MCF 10A (cell line): ENCODE measurements at regions not wholly inside any gene's neighbourhood (a gene's known extent, or its start where the extent isn't known, plus 50 kb on each side); places are given as distances from the start of the nearest gene placed in this dataset.

Source experiments
- BruUV-seq: library from RNA; stranded (reverse); fragments of 400-500 nt; replicated peaks from 2 replicates; lab custom pipeline; 2021; lab: Mats Ljungman, UMichigan
- CTCF ChIA-PET: fragments of 300-600 bp; sonication (Branson Sonifier 250); formaldehyde crosslinking; extraction: SDS; loops from one replicate; lab custom pipeline; 2021; ENCODE audit warnings: antibody characterized with exemption, inconsistent platforms; lab: Yijun Ruan, JAX
- POLR2A ChIA-PET: fragments of 300-600, 350-650 bp; sonication (Branson Sonifier 250); formaldehyde crosslinking; extraction: SDS; loops from one replicate; lab custom pipeline; 2020; ENCODE audit warnings: antibody characterized with exemption, inconsistent platforms; lab: Yijun Ruan, JAX
- DNase-seq: peaks from one replicate; pipeline ENCODE4 v3.0.0-alpha.2; 2018; ENCODE audit not compliant: unreplicated experiment
- H3K27ac Mint-ChIP-seq: one replicate; pipeline ENCODE4 v1.8.0; 2022; ENCODE audit warnings: mild to moderate bottlenecking, low read depth, mixed read lengths; ENCODE audit not compliant: unreplicated experiment
- H3K27me3 Mint-ChIP-seq: one replicate; pipeline ENCODE4 v1.8.0; 2022; ENCODE audit warnings: mixed read lengths; ENCODE audit not compliant: insufficient read depth, unreplicated experiment
- H3K36me3 Mint-ChIP-seq: one replicate; pipeline ENCODE4 v1.8.0; 2022; ENCODE audit warnings: mild to moderate bottlenecking, moderate library complexity, mixed read lengths; ENCODE audit not compliant: insufficient read depth, unreplicated experiment
- H3K4me1 Mint-ChIP-seq: one replicate; pipeline ENCODE4 v1.8.0; 2022; ENCODE audit warnings: mixed read lengths; ENCODE audit not compliant: insufficient read depth, unreplicated experiment
- H3K4me3 Mint-ChIP-seq: one replicate; pipeline ENCODE4 v1.8.0; 2022; ENCODE audit warnings: mild to moderate bottlenecking, moderate library complexity, mixed read lengths; ENCODE audit not compliant: unreplicated experiment
- H3K9me3 Mint-ChIP-seq: one replicate; pipeline ENCODE4 v1.8.0; 2022; ENCODE audit warnings: mixed read lengths; ENCODE audit not compliant: unreplicated experiment
- intact Hi-C: fragments of 100-400 bp; cut with micrococcal nuclease; formaldehyde crosslinking; loops from 2 replicates; pipeline ENCODE4 v1.14.1; 2022
- TF ChIP-seq, protein P1 (sequence below): fragments of 200-600 bp; IDR thresholded peaks from one replicate; pipeline ENCODE4 v1.8.0; 2022; ENCODE audit warnings: antibody characterized with exemption, mild to moderate bottlenecking; ENCODE audit not compliant: unreplicated experiment

DNA sequence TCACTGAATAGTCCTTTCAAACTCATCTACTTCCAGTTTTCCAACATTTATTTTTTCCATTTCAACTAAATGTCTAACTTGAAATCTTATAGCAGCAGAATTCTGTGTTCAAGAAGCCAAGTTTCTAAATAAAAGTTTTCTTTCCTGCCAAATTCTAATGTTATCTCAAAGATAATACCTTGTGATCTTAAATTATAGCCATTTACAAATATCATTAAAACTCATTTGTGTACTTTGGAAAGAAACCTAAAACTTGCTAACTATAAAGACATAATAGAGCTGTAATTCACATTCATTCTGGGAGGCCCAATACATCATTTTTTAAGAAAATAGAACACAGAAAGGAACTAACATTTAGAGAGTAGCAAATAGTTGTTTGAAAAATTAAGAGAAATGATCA is 83.9 kb downstream of the MAD2L1 start:
- TF ChIP-seq, protein P1, sequence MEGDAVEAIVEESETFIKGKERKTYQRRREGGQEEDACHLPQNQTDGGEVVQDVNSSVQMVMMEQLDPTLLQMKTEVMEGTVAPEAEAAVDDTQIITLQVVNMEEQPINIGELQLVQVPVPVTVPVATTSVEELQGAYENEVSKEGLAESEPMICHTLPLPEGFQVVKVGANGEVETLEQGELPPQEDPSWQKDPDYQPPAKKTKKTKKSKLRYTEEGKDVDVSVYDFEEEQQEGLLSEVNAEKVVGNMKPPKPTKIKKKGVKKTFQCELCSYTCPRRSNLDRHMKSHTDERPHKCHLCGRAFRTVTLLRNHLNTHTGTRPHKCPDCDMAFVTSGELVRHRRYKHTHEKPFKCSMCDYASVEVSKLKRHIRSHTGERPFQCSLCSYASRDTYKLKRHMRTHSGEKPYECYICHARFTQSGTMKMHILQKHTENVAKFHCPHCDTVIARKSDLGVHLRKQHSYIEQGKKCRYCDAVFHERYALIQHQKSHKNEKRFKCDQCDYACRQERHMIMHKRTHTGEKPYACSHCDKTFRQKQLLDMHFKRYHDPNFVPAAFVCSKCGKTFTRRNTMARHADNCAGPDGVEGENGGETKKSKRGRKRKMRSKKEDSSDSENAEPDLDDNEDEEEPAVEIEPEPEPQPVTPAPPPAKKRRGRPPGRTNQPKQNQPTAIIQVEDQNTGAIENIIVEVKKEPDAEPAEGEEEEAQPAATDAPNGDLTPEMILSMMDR, result no peak
- ChIA-PET POLR2A (no interaction called here), CTCF (no interaction called here)
- intact Hi-C loops, result no loop called here
- no peaks in the 10 kb centered on the region for H3K27me3 Mint-ChIP-seq
- no peak overlapping the region for H3K4me3 Mint-ChIP-seq
- no TSS peak for BruUV-seq
- H3K36me3 Mint-ChIP-seq, result no peaks in the 10 kb centered on the region
- DNase-seq, result no peak
- H3K9me3 Mint-ChIP-seq, result no peaks in the 10 kb centered on the region
- H3K27ac Mint-ChIP-seq, result no peak overlapping the region
- H3K4me1 Mint-ChIP-seq, result no peaks in the 10 kb centered on the region

DNA sequence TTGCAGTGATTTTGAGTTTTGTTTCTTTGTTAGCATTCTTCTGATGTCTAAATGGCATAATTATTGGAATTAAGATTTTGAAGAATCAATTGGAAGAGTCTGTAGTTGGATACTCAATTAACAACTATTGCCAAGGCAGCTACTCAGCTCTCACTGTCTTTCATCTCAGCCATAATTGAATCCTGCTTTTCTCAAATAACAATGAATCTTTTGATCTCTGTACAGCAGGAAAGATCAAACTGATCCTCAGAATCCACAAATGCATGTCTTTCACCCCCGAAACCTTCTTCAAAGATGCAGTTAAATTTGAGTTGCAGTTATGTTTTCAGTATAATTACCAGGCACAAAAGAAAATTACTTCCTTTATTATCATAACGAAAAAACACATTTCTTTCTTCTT is 86.2 kb downstream of the MAD2L1 start:
- ChIA-PET CTCF (no interaction called here), POLR2A (no interaction called here)
- Mint-ChIP-seq H3K36me3 (no peaks in the 10 kb centered on the region), H3K9me3 (no peaks in the 10 kb centered on the region), H3K27me3 (no peaks in the 10 kb centered on the region), H3K4me3 (no peak overlapping the region), H3K4me1 (no peaks in the 10 kb centered on the region), H3K27ac (no peak overlapping the region)
- BruUV-seq, result no TSS peak
- intact Hi-C loops, result no loop called here
- no peak for DNase-seq
- TF ChIP-seq, protein P1, result no peak

DNA sequence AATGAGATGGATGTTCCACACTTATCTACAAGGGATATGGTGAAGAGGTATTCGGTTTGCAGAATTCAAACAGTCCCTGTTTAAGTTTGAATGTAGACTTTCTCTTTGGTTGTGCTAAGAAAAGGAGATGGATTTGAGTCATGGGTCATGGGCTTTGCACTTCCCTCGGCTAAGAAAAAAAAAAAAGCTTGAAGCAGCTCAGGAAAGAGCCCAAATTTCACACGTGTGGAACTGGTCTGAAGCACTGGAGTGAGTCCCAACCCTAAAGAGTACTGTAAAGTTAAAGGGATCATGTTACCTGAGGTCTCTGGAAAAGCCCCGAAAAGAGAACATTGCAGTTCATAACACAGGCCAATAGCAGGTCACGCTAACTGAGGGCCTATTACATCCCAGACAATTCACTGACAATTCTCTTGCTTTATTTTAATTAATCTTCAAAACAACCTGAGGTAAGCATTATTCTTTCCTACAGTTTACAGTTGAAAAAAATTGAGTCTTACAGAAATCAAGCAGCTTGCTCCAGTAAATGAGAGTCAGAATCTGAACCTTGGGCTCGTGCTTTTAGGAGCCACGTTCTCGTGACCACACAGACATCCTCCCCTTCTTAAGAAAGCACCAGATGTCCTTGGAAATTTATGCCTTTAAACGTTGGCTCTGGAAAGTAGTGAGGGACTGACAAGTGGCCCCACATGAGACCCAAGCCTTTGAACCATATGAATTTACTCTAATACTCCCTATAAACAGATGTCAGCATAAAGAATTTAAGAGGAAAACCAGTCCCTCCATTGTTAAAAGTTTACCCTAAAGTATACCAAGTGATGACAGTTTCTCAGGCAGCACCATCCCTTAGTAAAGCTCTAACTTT is 89.3 kb downstream of the MAD2L1 start:
- intact Hi-C loops, result no loop called here
- DNase-seq, result no peak
- H3K4me3 Mint-ChIP-seq, result no peak overlapping the region
- H3K27ac Mint-ChIP-seq, result no peak overlapping the region
- BruUV-seq, result no TSS peak
- H3K36me3 Mint-ChIP-seq, result no peaks in the 10 kb centered on the region
- no peaks in the 10 kb centered on the region for H3K27me3 Mint-ChIP-seq
- no peaks in the 10 kb centered on the region for H3K4me1 Mint-ChIP-seq
- POLR2A ChIA-PET, result no interaction called here
- CTCF ChIA-PET, result no interaction called here
- TF ChIP-seq, protein P1, result no peak
- no peaks in the 10 kb centered on the region for H3K9me3 Mint-ChIP-seq

DNA sequence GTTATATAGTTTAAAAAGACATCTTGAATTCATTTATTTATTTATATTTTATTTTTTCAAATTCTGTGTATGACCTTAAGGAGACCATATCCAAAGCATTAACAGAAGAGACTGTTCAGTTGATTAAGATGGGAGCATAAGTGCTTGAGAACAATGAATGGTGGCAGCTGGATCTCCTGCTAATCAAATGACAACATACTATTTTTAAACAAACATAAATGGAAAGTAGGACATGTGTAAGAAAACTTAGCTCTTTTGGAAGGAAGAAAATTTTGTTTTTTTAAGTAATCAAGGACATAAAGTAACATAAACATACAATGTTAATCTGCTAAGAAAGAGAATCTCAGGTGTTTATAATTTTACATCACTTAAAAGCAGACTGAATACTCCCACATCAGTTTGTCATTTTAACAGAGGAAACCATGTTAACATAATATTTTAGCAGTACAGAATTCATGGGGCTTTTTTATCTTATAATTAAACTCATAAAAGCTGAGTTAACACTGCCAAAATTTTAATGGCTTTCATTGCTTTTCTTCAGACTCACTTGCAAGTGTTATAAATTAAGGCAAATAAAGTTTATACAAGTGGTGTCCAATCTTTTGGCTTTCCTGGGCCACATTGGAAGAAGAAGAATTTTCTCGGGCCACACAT is 95.1 kb downstream of the MAD2L1 start:
- BruUV-seq, result no TSS peak
- no peak overlapping the region for H3K4me3 Mint-ChIP-seq
- no peak overlapping the region for H3K27ac Mint-ChIP-seq
- no peaks in the 10 kb centered on the region for H3K9me3 Mint-ChIP-seq
- no peaks in the 10 kb centered on the region for H3K27me3 Mint-ChIP-seq
- H3K36me3 Mint-ChIP-seq, result no peaks in the 10 kb centered on the region
- ChIA-PET CTCF (no interaction called here), POLR2A (no interaction called here)
- intact Hi-C loops, result no loop called here
- no peaks in the 10 kb centered on the region for H3K4me1 Mint-ChIP-seq
- TF ChIP-seq, protein P1, result no peak
- DNase-seq, result no peak
